ENCODE measurements at regions not wholly inside any gene's neighbourhood (a gene's known extent, or its start where the extent isn't known, plus 50 kb on each side); places are given as distances from the start of the nearest gene placed in this dataset.
A peak's percentile ranks its signal among the peaks of the same experiment; 100 is the strongest.

- TF ChIP-seq, protein P1, sequence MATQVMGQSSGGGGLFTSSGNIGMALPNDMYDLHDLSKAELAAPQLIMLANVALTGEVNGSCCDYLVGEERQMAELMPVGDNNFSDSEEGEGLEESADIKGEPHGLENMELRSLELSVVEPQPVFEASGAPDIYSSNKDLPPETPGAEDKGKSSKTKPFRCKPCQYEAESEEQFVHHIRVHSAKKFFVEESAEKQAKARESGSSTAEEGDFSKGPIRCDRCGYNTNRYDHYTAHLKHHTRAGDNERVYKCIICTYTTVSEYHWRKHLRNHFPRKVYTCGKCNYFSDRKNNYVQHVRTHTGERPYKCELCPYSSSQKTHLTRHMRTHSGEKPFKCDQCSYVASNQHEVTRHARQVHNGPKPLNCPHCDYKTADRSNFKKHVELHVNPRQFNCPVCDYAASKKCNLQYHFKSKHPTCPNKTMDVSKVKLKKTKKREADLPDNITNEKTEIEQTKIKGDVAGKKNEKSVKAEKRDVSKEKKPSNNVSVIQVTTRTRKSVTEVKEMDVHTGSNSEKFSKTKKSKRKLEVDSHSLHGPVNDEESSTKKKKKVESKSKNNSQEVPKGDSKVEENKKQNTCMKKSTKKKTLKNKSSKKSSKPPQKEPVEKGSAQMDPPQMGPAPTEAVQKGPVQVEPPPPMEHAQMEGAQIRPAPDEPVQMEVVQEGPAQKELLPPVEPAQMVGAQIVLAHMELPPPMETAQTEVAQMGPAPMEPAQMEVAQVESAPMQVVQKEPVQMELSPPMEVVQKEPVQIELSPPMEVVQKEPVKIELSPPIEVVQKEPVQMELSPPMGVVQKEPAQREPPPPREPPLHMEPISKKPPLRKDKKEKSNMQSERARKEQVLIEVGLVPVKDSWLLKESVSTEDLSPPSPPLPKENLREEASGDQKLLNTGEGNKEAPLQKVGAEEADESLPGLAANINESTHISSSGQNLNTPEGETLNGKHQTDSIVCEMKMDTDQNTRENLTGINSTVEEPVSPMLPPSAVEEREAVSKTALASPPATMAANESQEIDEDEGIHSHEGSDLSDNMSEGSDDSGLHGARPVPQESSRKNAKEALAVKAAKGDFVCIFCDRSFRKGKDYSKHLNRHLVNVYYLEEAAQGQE (IDR thresholded peaks at IDR 0.05; ENCODE audit: unreplicated experiment): no peak
- TF ChIP-seq, protein P2, sequence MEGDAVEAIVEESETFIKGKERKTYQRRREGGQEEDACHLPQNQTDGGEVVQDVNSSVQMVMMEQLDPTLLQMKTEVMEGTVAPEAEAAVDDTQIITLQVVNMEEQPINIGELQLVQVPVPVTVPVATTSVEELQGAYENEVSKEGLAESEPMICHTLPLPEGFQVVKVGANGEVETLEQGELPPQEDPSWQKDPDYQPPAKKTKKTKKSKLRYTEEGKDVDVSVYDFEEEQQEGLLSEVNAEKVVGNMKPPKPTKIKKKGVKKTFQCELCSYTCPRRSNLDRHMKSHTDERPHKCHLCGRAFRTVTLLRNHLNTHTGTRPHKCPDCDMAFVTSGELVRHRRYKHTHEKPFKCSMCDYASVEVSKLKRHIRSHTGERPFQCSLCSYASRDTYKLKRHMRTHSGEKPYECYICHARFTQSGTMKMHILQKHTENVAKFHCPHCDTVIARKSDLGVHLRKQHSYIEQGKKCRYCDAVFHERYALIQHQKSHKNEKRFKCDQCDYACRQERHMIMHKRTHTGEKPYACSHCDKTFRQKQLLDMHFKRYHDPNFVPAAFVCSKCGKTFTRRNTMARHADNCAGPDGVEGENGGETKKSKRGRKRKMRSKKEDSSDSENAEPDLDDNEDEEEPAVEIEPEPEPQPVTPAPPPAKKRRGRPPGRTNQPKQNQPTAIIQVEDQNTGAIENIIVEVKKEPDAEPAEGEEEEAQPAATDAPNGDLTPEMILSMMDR (conservative IDR thresholded peaks at IDR 0.05; ENCODE audit: low read depth in 2 of 2): no peak
- TF ChIP-seq EZH2 (IDR thresholded peaks at IDR 0.05; ENCODE audit: low read depth, unreplicated experiment) (peak; percentile 69), POLR2AphosphoS5 (IDR thresholded peaks at IDR 0.05; ENCODE audit: low read depth) (no peak), ETS1 (IDR thresholded peaks at IDR 0.05) (no peak), CREB1 (CRISPR knock-in tag; IDR thresholded peaks at IDR 0.05; ENCODE audit: low read depth) (no peak), JUNB (IDR thresholded peaks at IDR 0.05; ENCODE audit: unreplicated experiment) (no peak), EZH2phosphoT487 (IDR thresholded peaks at IDR 0.05; ENCODE audit: unreplicated experiment) (peak; percentile 52), ZNF114 (CRISPR knock-in tag; IDR thresholded peaks at IDR 0.05) (no peak), NANOG (IDR thresholded peaks at IDR 0.05; ENCODE audit: borderline replicate concordance) (no peak), STAT1 (IDR thresholded peaks at IDR 0.05; ENCODE audit: unreplicated experiment) (no peak), ZNF331 (CRISPR knock-in tag; IDR thresholded peaks at IDR 0.05; ENCODE audit: low read depth) (no peak)
- TF ChIP-seq, protein P3, sequence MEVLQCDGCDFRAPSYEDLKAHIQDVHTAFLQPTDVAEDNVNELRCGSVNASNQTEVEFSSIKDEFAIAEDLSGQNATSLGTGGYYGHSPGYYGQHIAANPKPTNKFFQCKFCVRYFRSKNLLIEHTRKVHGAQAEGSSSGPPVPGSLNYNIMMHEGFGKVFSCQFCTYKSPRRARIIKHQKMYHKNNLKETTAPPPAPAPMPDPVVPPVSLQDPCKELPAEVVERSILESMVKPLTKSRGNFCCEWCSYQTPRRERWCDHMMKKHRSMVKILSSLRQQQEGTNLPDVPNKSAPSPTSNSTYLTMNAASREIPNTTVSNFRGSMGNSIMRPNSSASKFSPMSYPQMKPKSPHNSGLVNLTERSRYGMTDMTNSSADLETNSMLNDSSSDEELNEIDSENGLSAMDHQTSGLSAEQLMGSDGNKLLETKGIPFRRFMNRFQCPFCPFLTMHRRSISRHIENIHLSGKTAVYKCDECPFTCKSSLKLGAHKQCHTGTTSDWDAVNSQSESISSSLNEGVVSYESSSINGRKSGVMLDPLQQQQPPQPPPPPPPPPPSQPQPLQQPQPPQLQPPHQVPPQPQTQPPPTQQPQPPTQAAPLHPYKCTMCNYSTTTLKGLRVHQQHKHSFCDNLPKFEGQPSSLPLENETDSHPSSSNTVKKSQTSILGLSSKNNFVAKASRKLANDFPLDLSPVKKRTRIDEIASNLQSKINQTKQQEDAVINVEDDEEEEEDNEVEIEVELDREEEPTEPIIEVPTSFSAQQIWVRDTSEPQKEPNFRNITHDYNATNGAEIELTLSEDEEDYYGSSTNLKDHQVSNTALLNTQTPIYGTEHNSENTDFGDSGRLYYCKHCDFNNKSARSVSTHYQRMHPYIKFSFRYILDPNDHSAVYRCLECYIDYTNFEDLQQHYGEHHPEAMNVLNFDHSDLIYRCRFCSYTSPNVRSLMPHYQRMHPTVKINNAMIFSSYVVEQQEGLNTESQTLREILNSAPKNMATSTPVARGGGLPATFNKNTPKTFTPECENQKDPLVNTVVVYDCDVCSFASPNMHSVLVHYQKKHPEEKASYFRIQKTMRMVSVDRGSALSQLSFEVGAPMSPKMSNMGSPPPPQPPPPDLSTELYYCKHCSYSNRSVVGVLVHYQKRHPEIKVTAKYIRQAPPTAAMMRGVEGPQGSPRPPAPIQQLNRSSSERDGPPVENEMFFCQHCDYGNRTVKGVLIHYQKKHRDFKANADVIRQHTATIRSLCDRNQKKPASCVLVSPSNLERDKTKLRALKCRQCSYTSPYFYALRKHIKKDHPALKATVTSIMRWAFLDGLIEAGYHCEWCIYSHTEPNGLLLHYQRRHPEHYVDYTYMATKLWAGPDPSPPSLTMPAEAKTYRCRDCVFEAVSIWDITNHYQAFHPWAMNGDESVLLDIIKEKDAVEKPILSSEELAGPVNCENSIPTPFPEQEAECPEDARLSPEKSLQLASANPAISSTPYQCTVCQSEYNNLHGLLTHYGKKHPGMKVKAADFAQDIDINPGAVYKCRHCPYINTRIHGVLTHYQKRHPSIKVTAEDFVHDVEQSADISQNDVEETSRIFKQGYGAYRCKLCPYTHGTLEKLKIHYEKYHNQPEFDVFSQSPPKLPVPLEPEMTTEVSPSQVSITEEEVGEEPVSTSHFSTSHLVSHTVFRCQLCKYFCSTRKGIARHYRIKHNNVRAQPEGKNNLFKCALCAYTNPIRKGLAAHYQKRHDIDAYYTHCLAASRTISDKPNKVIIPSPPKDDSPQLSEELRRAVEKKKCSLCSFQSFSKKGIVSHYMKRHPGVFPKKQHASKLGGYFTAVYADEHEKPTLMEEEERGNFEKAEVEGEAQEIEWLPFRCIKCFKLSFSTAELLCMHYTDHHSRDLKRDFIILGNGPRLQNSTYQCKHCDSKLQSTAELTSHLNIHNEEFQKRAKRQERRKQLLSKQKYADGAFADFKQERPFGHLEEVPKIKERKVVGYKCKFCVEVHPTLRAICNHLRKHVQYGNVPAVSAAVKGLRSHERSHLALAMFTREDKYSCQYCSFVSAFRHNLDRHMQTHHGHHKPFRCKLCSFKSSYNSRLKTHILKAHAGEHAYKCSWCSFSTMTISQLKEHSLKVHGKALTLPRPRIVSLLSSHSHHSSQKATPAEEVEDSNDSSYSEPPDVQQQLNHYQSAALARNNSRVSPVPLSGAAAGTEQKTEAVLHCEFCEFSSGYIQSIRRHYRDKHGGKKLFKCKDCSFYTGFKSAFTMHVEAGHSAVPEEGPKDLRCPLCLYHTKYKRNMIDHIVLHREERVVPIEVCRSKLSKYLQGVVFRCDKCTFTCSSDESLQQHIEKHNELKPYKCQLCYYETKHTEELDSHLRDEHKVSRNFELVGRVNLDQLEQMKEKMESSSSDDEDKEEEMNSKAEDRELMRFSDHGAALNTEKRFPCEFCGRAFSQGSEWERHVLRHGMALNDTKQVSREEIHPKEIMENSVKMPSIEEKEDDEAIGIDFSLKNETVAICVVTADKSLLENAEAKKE (CRISPR knock-in tag; IDR thresholded peaks at IDR 0.05): no peak
These were observed 145.5 kb downstream of the ERCC6L2 start for GRCh38 chr9:96020792-96021550.
